ENCODE measurements at regions not wholly inside any gene's neighbourhood (a gene's known extent, or its start where the extent isn't known, plus 50 kb on each side); places are given as distances from the start of the nearest gene placed in this dataset.

GRCh38 chr5:74040065-74040551, 414.1 kb downstream of the ARHGEF28 start:
- no peak for DNase-seq

GRCh38 chr5:74037321-74037720, 411.3 kb downstream of the ARHGEF28 start:
- DNase-seq, result no peak

- DNase-seq, result peak; percentile 61
These were observed 409.5 kb downstream of the ARHGEF28 start for GRCh38 chr5:74035521-74035937.

- no peak for DNase-seq
These were observed 408.7 kb downstream of the ARHGEF28 start for GRCh38 chr5:74034733-74035132.

- no peak for DNase-seq
These were observed 406.6 kb downstream of the ARHGEF28 start for GRCh38 chr5:74032617-74033016.

GRCh38 chr5:74031536-74031935, 405.5 kb downstream of the ARHGEF28 start:
- no peak for DNase-seq

GRCh38 chr5:74030821-74031220, 404.8 kb downstream of the ARHGEF28 start:
- DNase-seq, result no peak

GRCh38 chr5:74030371-74030770, 404.4 kb downstream of the ARHGEF28 start:
- DNase-seq, result no peak

- DNase-seq, result no peak
These were observed 403.0 kb downstream of the ARHGEF28 start for GRCh38 chr5:74028976-74029375.

GRCh38 chr5:74028406-74028805, 402.4 kb downstream of the ARHGEF28 start:
- DNase-seq, result no peak

- DNase-seq, result no peak
These were observed 401.8 kb downstream of the ARHGEF28 start for GRCh38 chr5:74027732-74028338.

GRCh38 chr5:74026310-74026709, 400.3 kb downstream of the ARHGEF28 start:
- no peak for DNase-seq

GRCh38 chr5:74021126-74021525, 395.1 kb downstream of the ARHGEF28 start:
- peak; percentile 15 for DNase-seq

- DNase-seq, result no peak
These were observed 394.5 kb downstream of the ARHGEF28 start for GRCh38 chr5:74020503-74020902.

GRCh38 chr5:74019923-74020322, 393.9 kb downstream of the ARHGEF28 start:
- DNase-seq, result no peak

GRCh38 chr5:74017786-74018211, 391.8 kb downstream of the ARHGEF28 start:
- no peak for DNase-seq

GRCh38 chr5:74017112-74017511, 391.1 kb downstream of the ARHGEF28 start:
- no peak for DNase-seq

- peak; percentile 7 for DNase-seq
These were observed 390.4 kb downstream of the ARHGEF28 start for GRCh38 chr5:74016373-74016772.

- no peak for DNase-seq
These were observed 389.7 kb downstream of the ARHGEF28 start for GRCh38 chr5:74015716-74016115.

GRCh38 chr5:74013222-74013621, 387.2 kb downstream of the ARHGEF28 start:
- no peak for DNase-seq

- DNase-seq, result no peak
These were observed 383.5 kb downstream of the ARHGEF28 start for GRCh38 chr5:74009502-74009901.

GRCh38 chr5:74007193-74007592, 381.2 kb downstream of the ARHGEF28 start:
- DNase-seq, result no peak

GRCh38 chr5:73999297-73999696, 373.3 kb downstream of the ARHGEF28 start:
- no peak for DNase-seq

GRCh38 chr5:73998489-73998888, 372.5 kb downstream of the ARHGEF28 start:
- no peak for DNase-seq

- DNase-seq, result no peak
These were observed 372.0 kb downstream of the ARHGEF28 start for GRCh38 chr5:73997960-73998359.

All from hematopoietic multipotent progenitor cell treated with erythropoietin and hydrocortisone succinate and interleukin-3 and kit ligand, for 4 days (in vitro differentiated cells).